Osteoblast (primary cell): ENCODE measurements at regions not wholly inside any gene's neighbourhood (a gene's known extent, or its start where the extent isn't known, plus 50 kb on each side); places are given as distances from the start of the nearest gene placed in this dataset.

ENCODE experiments used
- DNase-seq: peaks from one replicate; pipeline ENCODE4 v3.0.0; 2011; ENCODE audit warnings: low spot score, mixed read lengths; ENCODE audit not compliant: insufficient read length; ENCODE audit errors: missing footprints
- H2AFZ ChIP-seq: 2 replicates; pipeline ENCODE4 v1.6.0; 2011; ENCODE audit warnings: mild to moderate bottlenecking, low read length
- H3K27ac ChIP-seq: 2 replicates; pipeline ENCODE4 v1.5.1; 2011; ENCODE audit warnings: mild to moderate bottlenecking, low read depth, low read length, moderate library complexity
- H3K27me3 ChIP-seq: 2 replicates; pipeline ENCODE4 v1.6.0; 2012; ENCODE audit warnings: mild to moderate bottlenecking, control low read depth, inconsistent platforms, low read length, moderate library complexity; ENCODE audit not compliant: insufficient read depth
- H3K36me3 ChIP-seq: 2 replicates; pipeline ENCODE4 v1.5.1; 2011; ENCODE audit warnings: mild to moderate bottlenecking, low read length, control low read depth, moderate library complexity; ENCODE audit not compliant: insufficient read depth
- H3K4me1 ChIP-seq: 2 replicates; pipeline ENCODE4 v1.5.1; 2011; ENCODE audit warnings: mild to moderate bottlenecking, low read length, control low read depth, moderate library complexity; ENCODE audit not compliant: insufficient read depth
- H3K4me2 ChIP-seq: 2 replicates; pipeline ENCODE4 v1.6.0; 2011; ENCODE audit warnings: mild to moderate bottlenecking, low read length; ENCODE audit not compliant: insufficient read depth
- H3K4me3 ChIP-seq: fragments of 200-600 bp; sonication (generic); 3 replicates; pipeline ENCODE4 v1.5.1; 2012; ENCODE audit warnings: mild to moderate bottlenecking, low read length, inconsistent platforms; ENCODE audit not compliant: insufficient read depth
- H3K79me2 ChIP-seq: 2 replicates; pipeline ENCODE4 v1.6.0; 2012; ENCODE audit warnings: mild to moderate bottlenecking, low read length, control low read depth, inconsistent platforms; ENCODE audit not compliant: insufficient read depth
- H3K9me3 ChIP-seq: 2 replicates; pipeline ENCODE4 v1.5.1; 2011; ENCODE audit warnings: low read depth, low read length, control low read depth
- H4K20me1 ChIP-seq: 2 replicates; pipeline ENCODE4 v1.6.0; 2012; ENCODE audit warnings: mild to moderate bottlenecking, low read length, control low read depth; ENCODE audit not compliant: insufficient read depth
- CTCF ChIP-seq: IDR thresholded peaks from 2 replicates; pipeline ENCODE4 v1.5.1; 2011; ENCODE audit warnings: mild to moderate bottlenecking, low read depth, low read length, moderate library complexity; ENCODE audit errors: extremely low read depth

- no peak for TF ChIP-seq CTCF
- H3K4me2 ChIP-seq, result no peak overlapping the region
- DNase-seq, result no peak
- no peaks in the 10 kb centered on the region for H3K4me1 ChIP-seq
- no peak overlapping the region for H2AFZ ChIP-seq
- no peaks in the 10 kb centered on the region for H3K79me2 ChIP-seq
- H4K20me1 ChIP-seq, result no peaks in the 10 kb centered on the region
- no peaks in the 10 kb centered on the region for H3K27me3 ChIP-seq
- H3K27ac ChIP-seq, result no peak overlapping the region
- H3K36me3 ChIP-seq, result no peaks in the 10 kb centered on the region
- no peaks in the 10 kb centered on the region for H3K9me3 ChIP-seq
- H3K4me3 ChIP-seq, result no peak overlapping the region
Observed at GRCh38 chr7:25333296-25333928, 105.1 kb upstream of the NPVF start.

- Histone ChIP-seq H3K36me3 (no peaks in the 10 kb centered on the region), H3K9me3 (no peaks in the 10 kb centered on the region), H3K4me3 (no peak overlapping the region), H3K4me2 (no peak overlapping the region), H4K20me1 (no peaks in the 10 kb centered on the region), H3K4me1 (no peaks in the 10 kb centered on the region), H3K27me3 (no peaks in the 10 kb centered on the region), H2AFZ (no peak overlapping the region), H3K79me2 (no peaks in the 10 kb centered on the region), H3K27ac (no peak overlapping the region)
- DNase-seq, result no peak
- TF ChIP-seq CTCF, result no peak
Observed at GRCh38 chr7:25347360-25348066, 119.2 kb upstream of the NPVF start.

- H3K4me3 ChIP-seq, result no peak overlapping the region
- TF ChIP-seq CTCF, result no peak
- no peak for DNase-seq
- H3K4me1 ChIP-seq, result no peaks in the 10 kb centered on the region
- no peak overlapping the region for H3K27ac ChIP-seq
- no peaks in the 10 kb centered on the region for H3K36me3 ChIP-seq
- no peak overlapping the region for H2AFZ ChIP-seq
- H3K79me2 ChIP-seq, result no peaks in the 10 kb centered on the region
- no peaks in the 10 kb centered on the region for H4K20me1 ChIP-seq
- H3K9me3 ChIP-seq, result no peaks in the 10 kb centered on the region
- H3K27me3 ChIP-seq, result no peaks in the 10 kb centered on the region
- H3K4me2 ChIP-seq, result no peak overlapping the region
Observed at GRCh38 chr7:25348104-25348503, 119.8 kb upstream of the NPVF start.

- Histone ChIP-seq H3K4me3 (no peak overlapping the region), H3K36me3 (no peaks in the 10 kb centered on the region), H3K79me2 (no peaks in the 10 kb centered on the region), H3K27ac (no peak overlapping the region), H4K20me1 (no peaks in the 10 kb centered on the region), H3K4me2 (no peak overlapping the region), H3K9me3 (no peaks in the 10 kb centered on the region), H3K4me1 (no peaks in the 10 kb centered on the region), H2AFZ (no peak overlapping the region), H3K27me3 (no peaks in the 10 kb centered on the region)
- no peak for DNase-seq
- no peak for TF ChIP-seq CTCF
Observed at GRCh38 chr7:25349283-25350017, 121.2 kb upstream of the NPVF start.
